ENCODE measurements at regions not wholly inside any gene's neighbourhood (a gene's known extent, or its start where the extent isn't known, plus 50 kb on each side); places are given as distances from the start of the nearest gene placed in this dataset.

- no peak for ATAC-seq
- Mint-ChIP-seq H3K9me3 (peaks cover 13% of the 10 kb centered on the region), H3K4me1 (ENCODE audit: low read depth) (no peaks in the 10 kb centered on the region), H3K27me3 (ENCODE audit: low read depth) (no peaks in the 10 kb centered on the region), H3K4me3 (no peak overlapping the region), H3K36me3 (ENCODE audit: insufficient read depth) (no peaks in the 10 kb centered on the region)
- DNase-seq = no peak
These were observed 847.8 kb downstream of the SI start for GRCh38 chr3:164230385-164231094.

DNA sequence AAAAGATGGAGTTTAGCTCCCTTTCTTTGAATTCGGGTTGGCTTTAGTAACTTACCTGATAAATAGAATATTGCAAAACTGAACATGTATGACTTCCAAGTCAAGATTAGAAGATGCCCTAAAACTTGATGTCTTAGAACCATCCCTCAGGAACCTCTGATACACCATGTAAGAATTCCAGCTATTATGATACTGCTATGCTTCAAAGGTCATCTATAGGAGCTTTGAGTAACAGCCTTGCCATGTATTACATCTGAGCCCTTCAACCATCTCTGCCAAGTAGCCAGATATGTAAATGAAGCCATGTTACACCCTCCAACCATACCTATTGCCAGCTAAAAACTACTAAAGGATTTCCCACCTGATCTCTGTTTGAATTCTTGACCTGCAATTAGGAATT is 854.2 kb downstream of the SI start:
- no peak overlapping the region for H3K4me3 Mint-ChIP-seq
- no peak for DNase-seq
- no peaks in the 10 kb centered on the region for H3K4me1 Mint-ChIP-seq (ENCODE audit: low read depth)
- no peaks in the 10 kb centered on the region for H3K36me3 Mint-ChIP-seq (ENCODE audit: insufficient read depth)
- H3K27me3 Mint-ChIP-seq (ENCODE audit: low read depth) = no peaks in the 10 kb centered on the region
- ATAC-seq = no peak
- peaks cover 14% of the 10 kb centered on the region for H3K9me3 Mint-ChIP-seq

DNA sequence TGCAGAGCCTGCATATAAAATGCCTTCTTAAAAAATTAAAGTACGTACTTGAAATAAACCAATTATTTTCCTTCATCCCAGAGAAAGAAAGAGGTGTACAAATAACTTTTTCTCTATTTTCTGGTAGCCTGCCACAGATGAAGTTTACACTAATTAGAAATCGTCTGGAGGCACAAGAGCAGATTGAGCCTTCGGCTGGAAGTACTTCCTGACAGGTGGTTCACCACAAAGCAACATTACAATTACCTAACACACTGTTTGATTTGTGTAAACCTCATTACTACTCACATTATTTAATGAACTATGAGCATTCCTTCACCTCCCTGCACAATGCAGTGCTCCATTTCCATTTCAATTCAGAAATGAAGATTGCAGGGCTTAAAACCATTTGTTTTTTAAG is 856.1 kb downstream of the SI start:
- Mint-ChIP-seq H3K4me3 (no peak overlapping the region), H3K9me3 (peaks cover 19% of the 10 kb centered on the region), H3K36me3 (ENCODE audit: insufficient read depth) (no peaks in the 10 kb centered on the region), H3K27me3 (ENCODE audit: low read depth) (no peaks in the 10 kb centered on the region), H3K4me1 (ENCODE audit: low read depth) (no peaks in the 10 kb centered on the region)
- ATAC-seq (no peak), DNase-seq (no peak)

DNA sequence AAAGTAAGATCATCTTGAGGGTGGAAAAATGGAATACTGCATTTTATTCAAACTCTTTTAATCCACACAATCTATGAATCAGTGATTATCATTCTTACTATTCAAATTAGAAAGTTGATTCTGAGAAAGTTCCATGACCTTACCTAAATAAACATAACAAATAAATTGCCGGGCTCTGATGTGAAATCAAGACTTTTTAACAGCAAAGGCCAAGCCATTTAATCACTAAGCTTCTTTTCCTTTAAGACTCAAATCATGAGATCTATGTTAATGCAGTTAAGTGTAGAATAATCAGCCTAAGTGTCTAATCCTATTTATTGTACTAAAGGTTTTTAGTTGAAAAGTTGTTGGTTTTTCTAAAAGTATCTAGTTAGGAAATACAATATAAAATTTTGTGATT is 857.0 kb downstream of the SI start:
- no peak for DNase-seq
- H3K27me3 Mint-ChIP-seq (ENCODE audit: low read depth) = no peaks in the 10 kb centered on the region
- peaks cover 17% of the 10 kb centered on the region for H3K9me3 Mint-ChIP-seq

GRCh38 chr3:164209363-164209762 is 868.9 kb downstream of the SI start:
- H3K9me3 Mint-ChIP-seq = peaks cover 3% of the 10 kb centered on the region
- no peak overlapping the region for H3K4me3 Mint-ChIP-seq
- no peaks in the 10 kb centered on the region for H3K4me1 Mint-ChIP-seq (ENCODE audit: low read depth)
- no peaks in the 10 kb centered on the region for H3K27me3 Mint-ChIP-seq (ENCODE audit: low read depth)
- H3K36me3 Mint-ChIP-seq (ENCODE audit: insufficient read depth) = no peaks in the 10 kb centered on the region
- ATAC-seq (no peak), DNase-seq (no peak)

More for the DNA sequence above, 857.0 kb downstream of the SI start:
- ATAC-seq = no peak
- Mint-ChIP-seq H3K4me1 (ENCODE audit: low read depth) (no peaks in the 10 kb centered on the region), H3K4me3 (no peak overlapping the region), H3K36me3 (ENCODE audit: insufficient read depth) (no peaks in the 10 kb centered on the region)

GRCh38 chr3:164208821-164209220 is 869.5 kb downstream of the SI start:
- Mint-ChIP-seq H3K36me3 (ENCODE audit: insufficient read depth) (no peaks in the 10 kb centered on the region), H3K4me3 (no peak overlapping the region), H3K4me1 (ENCODE audit: low read depth) (no peaks in the 10 kb centered on the region), H3K27me3 (ENCODE audit: low read depth) (no peaks in the 10 kb centered on the region), H3K9me3 (peaks cover 3% of the 10 kb centered on the region)
- DNase-seq (no peak), ATAC-seq (no peak)

GRCh38 chr3:164208048-164208447 is 870.2 kb downstream of the SI start:
- Mint-ChIP-seq H3K4me3 (no peak overlapping the region), H3K27me3 (ENCODE audit: low read depth) (no peaks in the 10 kb centered on the region), H3K36me3 (ENCODE audit: insufficient read depth) (no peaks in the 10 kb centered on the region), H3K9me3 (peaks cover 5% of the 10 kb centered on the region), H3K4me1 (ENCODE audit: low read depth) (no peaks in the 10 kb centered on the region)
- ATAC-seq (no peak), DNase-seq (no peak)

GRCh38 chr3:164200053-164200823 is 878.1 kb downstream of the SI start:
- Mint-ChIP-seq H3K9me3 (peaks cover 14% of the 10 kb centered on the region), H3K4me1 (ENCODE audit: low read depth) (no peaks in the 10 kb centered on the region), H3K36me3 (ENCODE audit: insufficient read depth) (no peaks in the 10 kb centered on the region), H3K27me3 (ENCODE audit: low read depth) (no peaks in the 10 kb centered on the region), H3K4me3 (no peak overlapping the region)
- ATAC-seq (no peak), DNase-seq (no peak)

- no peaks in the 10 kb centered on the region for H3K36me3 Mint-ChIP-seq (ENCODE audit: insufficient read depth)
- no peak for ATAC-seq
These were observed 881.8 kb downstream of the SI start for GRCh38 chr3:164196477-164196876.

DNA sequence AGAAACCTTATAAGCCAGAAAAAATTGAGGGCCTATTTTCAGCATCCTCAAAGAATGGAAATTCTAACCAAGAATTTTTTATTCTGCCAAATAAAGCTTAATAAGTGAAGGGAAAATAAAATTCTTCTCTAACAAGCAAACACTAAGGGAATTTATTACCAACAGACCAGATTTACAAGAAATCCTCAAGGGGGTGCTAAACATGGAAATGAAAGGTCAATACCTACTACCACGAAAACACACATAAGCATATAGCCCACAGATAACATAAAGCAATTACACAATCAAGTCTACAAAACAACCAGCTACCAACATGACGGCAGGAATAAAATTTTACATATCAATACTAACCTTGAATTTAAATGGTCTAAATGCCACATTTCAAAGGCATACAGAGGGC is 883.5 kb downstream of the SI start:
- ATAC-seq (no peak), DNase-seq (no peak)
- Mint-ChIP-seq H3K4me1 (ENCODE audit: low read depth) (no peaks in the 10 kb centered on the region), H3K36me3 (ENCODE audit: insufficient read depth) (no peaks in the 10 kb centered on the region), H3K9me3 (peaks cover 17% of the 10 kb centered on the region), H3K27me3 (ENCODE audit: low read depth) (no peaks in the 10 kb centered on the region), H3K4me3 (no peak overlapping the region)

More at GRCh38 chr3:164196477-164196876, 881.8 kb downstream of the SI start:
- H3K9me3 Mint-ChIP-seq = peaks cover 17% of the 10 kb centered on the region
- H3K27me3 Mint-ChIP-seq (ENCODE audit: low read depth) = no peaks in the 10 kb centered on the region
- no peak overlapping the region for H3K4me3 Mint-ChIP-seq
- H3K4me1 Mint-ChIP-seq (ENCODE audit: low read depth) = no peaks in the 10 kb centered on the region
- no peak for DNase-seq

GRCh38 chr3:164192974-164193373 is 885.3 kb downstream of the SI start:
- H3K9me3 Mint-ChIP-seq = peaks cover 16% of the 10 kb centered on the region
- H3K27me3 Mint-ChIP-seq (ENCODE audit: low read depth) = no peaks in the 10 kb centered on the region
- H3K4me1 Mint-ChIP-seq (ENCODE audit: low read depth) = no peaks in the 10 kb centered on the region
- ATAC-seq (no peak), DNase-seq (no peak)
- H3K36me3 Mint-ChIP-seq (ENCODE audit: insufficient read depth) = no peaks in the 10 kb centered on the region
- H3K4me3 Mint-ChIP-seq = no peak overlapping the region

DNA sequence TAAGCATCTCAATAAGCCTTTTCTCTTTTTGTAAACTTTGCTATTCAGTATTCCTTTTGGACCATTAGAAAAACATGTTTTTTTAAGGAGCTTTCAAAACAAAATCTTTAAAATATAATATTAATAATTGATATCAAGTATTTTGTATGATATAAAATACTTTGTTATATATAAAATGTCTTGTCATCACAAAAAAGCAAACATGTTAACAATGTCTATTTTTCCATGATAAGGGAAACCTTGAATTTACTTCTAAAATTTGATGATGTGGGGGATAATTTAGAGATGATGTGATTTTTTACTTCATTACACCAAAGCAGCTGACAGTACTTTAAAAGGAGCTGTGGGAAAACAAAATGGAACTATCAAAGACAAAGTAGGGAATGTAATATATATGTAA is 887.7 kb downstream of the SI start:
- H3K27me3 Mint-ChIP-seq (ENCODE audit: low read depth) = no peaks in the 10 kb centered on the region
- no peaks in the 10 kb centered on the region for H3K36me3 Mint-ChIP-seq (ENCODE audit: insufficient read depth)
- H3K4me1 Mint-ChIP-seq (ENCODE audit: low read depth) = no peaks in the 10 kb centered on the region
- H3K4me3 Mint-ChIP-seq = no peak overlapping the region
- ATAC-seq (no peak), DNase-seq (no peak)
- peaks cover 9% of the 10 kb centered on the region for H3K9me3 Mint-ChIP-seq

GRCh38 chr3:164186095-164186494 is 892.2 kb downstream of the SI start:
- H3K36me3 Mint-ChIP-seq (ENCODE audit: insufficient read depth) = no peaks in the 10 kb centered on the region
- DNase-seq (no peak), ATAC-seq (no peak)
- H3K9me3 Mint-ChIP-seq = peaks cover 16% of the 10 kb centered on the region
- no peak overlapping the region for H3K4me3 Mint-ChIP-seq
- no peaks in the 10 kb centered on the region for H3K4me1 Mint-ChIP-seq (ENCODE audit: low read depth)
- no peaks in the 10 kb centered on the region for H3K27me3 Mint-ChIP-seq (ENCODE audit: low read depth)

DNA sequence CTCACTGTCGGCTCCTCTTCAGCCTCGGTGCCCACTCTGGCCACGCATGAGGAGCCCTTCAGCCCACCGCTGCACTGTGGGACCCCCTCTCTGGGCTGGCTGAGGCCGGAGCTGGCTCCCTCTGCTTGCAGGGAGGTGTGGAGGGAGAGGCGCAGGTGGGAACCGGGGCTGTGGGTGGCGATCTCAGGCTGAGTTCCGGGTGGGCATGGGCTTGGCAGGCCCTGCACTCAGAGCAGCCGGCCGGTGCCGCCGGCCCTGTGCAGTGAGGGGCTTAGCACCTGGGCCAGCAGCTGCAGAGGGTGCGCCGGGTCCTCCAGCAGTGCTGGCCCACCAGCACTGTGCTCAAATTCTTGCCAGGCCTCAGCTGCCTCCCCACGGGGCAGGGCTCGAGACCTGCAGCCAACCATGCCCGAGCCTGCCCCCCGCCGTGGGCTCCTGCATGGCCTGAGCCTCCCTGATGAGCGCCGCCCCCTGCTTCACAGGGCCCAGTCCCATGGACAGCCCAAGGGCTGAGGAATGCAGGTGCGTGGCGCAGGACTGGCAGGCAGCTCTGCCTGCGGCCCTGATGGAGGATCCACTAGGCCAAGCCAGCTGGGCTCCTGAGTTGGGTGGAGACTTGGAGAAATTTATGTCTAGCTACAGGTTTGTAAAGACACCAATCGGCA is 899.1 kb downstream of the SI start:
- H3K36me3 Mint-ChIP-seq (ENCODE audit: insufficient read depth) = no peaks in the 10 kb centered on the region
- H3K27me3 Mint-ChIP-seq (ENCODE audit: low read depth) = no peaks in the 10 kb centered on the region
- ATAC-seq (no peak), DNase-seq (no peak)
- H3K9me3 Mint-ChIP-seq = peaks cover 17% of the 10 kb centered on the region
- H3K4me3 Mint-ChIP-seq = no peak overlapping the region
- no peaks in the 10 kb centered on the region for H3K4me1 Mint-ChIP-seq (ENCODE audit: low read depth)

GRCh38 chr3:164174059-164174458 is 904.2 kb downstream of the SI start:
- peaks cover 7% of the 10 kb centered on the region for H3K9me3 Mint-ChIP-seq
- DNase-seq (no peak), ATAC-seq (no peak)
- no peaks in the 10 kb centered on the region for H3K36me3 Mint-ChIP-seq (ENCODE audit: insufficient read depth)
- H3K27me3 Mint-ChIP-seq (ENCODE audit: low read depth) = no peaks in the 10 kb centered on the region
- no peaks in the 10 kb centered on the region for H3K4me1 Mint-ChIP-seq (ENCODE audit: low read depth)
- H3K4me3 Mint-ChIP-seq = no peak overlapping the region

All from activated T-cell treated with anti-CD3 and anti-CD28 coated beads, Interleukin-2, amount 50 U/mL, for 4 hours (primary cell).